Mesenchymal stem cell (in vitro differentiated cells and primary cell): ENCODE measurements at regions not wholly inside any gene's neighbourhood (a gene's known extent, or its start where the extent isn't known, plus 50 kb on each side); places are given as distances from the start of the nearest gene placed in this dataset.

ENCODE experiments used
- DNase-seq: peaks from one replicate; pipeline ENCODE4 v3.0.0-alpha.2; 2013
- H2AFZ ChIP-seq: one replicate; pipeline ENCODE4 v1.6.1; 2013; ENCODE audit warnings: low read depth, mild to moderate bottlenecking, control low read depth, inconsistent platforms, low read length, moderate library complexity
- H2AK5ac ChIP-seq: 2 replicates; pipeline ENCODE4 v1.6.1; 2013; ENCODE audit warnings: low read length, moderate library complexity, mild to moderate bottlenecking, inconsistent platforms; ENCODE audit not compliant: severe bottlenecking
- H2BK120ac ChIP-seq: one replicate; pipeline ENCODE4 v1.6.1; 2013; ENCODE audit warnings: low read depth, mild to moderate bottlenecking, inconsistent platforms, low read length, moderate library complexity
- H2BK12ac ChIP-seq, 2 experiments: one replicate each; pipeline ENCODE4 v1.6.1; 2013; ENCODE audit warnings: inconsistent platforms in 2 of 2, low read length in 2 of 2, mild to moderate bottlenecking in 2 of 2, moderate library complexity in 2 of 2, control low read depth in 1 of 2
- H2BK15ac ChIP-seq: one replicate; pipeline ENCODE4 v1.6.1; 2013; ENCODE audit warnings: mild to moderate bottlenecking, low read depth, inconsistent platforms; ENCODE audit not compliant: poor library complexity, severe bottlenecking
- H2BK5ac ChIP-seq: 2 replicates; pipeline ENCODE4 v1.6.1; 2013; ENCODE audit warnings: low read depth, mild to moderate bottlenecking, low read length, control low read depth, inconsistent platforms; ENCODE audit not compliant: poor library complexity, severe bottlenecking
- H3K14ac ChIP-seq, 2 experiments: one replicate each; pipeline ENCODE4 v1.6.1; 2013; ENCODE audit warnings: inconsistent platforms in 2 of 2, low read length in 2 of 2, control low read depth in 1 of 2, mild to moderate bottlenecking in 1 of 2, moderate library complexity in 1 of 2
- H3K18ac ChIP-seq, 2 experiments: one replicate each; pipeline ENCODE4 v1.6.1; 2013; ENCODE audit warnings: inconsistent platforms in 2 of 2, low read length in 2 of 2, control low read depth in 1 of 2, low read depth in 1 of 2, mild to moderate bottlenecking in 1 of 2
- H3K23ac ChIP-seq, 2 experiments: one replicate each; pipeline ENCODE4 v1.6.1; 2013; ENCODE audit warnings: inconsistent platforms in 2 of 2, low read length in 2 of 2, mild to moderate bottlenecking in 2 of 2, moderate library complexity in 2 of 2, control low read depth in 1 of 2
- H3K27ac ChIP-seq: 2 replicates; pipeline ENCODE4 v1.5.1; 2013; ENCODE audit warnings: mild to moderate bottlenecking, moderate library complexity, low read length, control low read depth, inconsistent platforms; ENCODE audit not compliant: poor library complexity, severe bottlenecking
- H3K27me3 ChIP-seq, 2 experiments: 2 replicates each; pipeline versions ENCODE4 v1.6.1 to v1.7.0; 2013; ENCODE audit warnings: low read length in 2 of 2, mild to moderate bottlenecking in 2 of 2, moderate library complexity in 2 of 2, control low read depth in 1 of 2, inconsistent platforms in 1 of 2; ENCODE audit not compliant: control insufficient read depth in 1 of 2, insufficient read depth in 1 of 2
- H3K36me3 ChIP-seq, 2 experiments: 2 replicates each; pipeline versions ENCODE4 v1.6.1 to v1.7.0; 2013; ENCODE audit warnings: low read length in 2 of 2, control low read depth in 1 of 2, inconsistent platforms in 1 of 2, low read depth in 1 of 2, mild to moderate bottlenecking in 1 of 2; ENCODE audit not compliant: insufficient read depth in 2 of 2, control insufficient read depth in 1 of 2
- H3K4ac ChIP-seq, 2 experiments: one replicate each; pipeline ENCODE4 v1.6.1; 2013; ENCODE audit warnings: inconsistent platforms in 2 of 2, low read length in 2 of 2, mild to moderate bottlenecking in 2 of 2, moderate library complexity in 2 of 2, control low read depth in 1 of 2, low read depth in 1 of 2
- H3K4me1 ChIP-seq: 2 replicates; pipeline ENCODE4 v1.6.1; 2013; ENCODE audit warnings: low read depth, low read length, control low read depth; ENCODE audit not compliant: control insufficient read depth, insufficient read depth
- H3K4me2 ChIP-seq: 2 replicates; pipeline ENCODE4 v1.6.1; 2013; ENCODE audit warnings: low read length, mild to moderate bottlenecking, inconsistent platforms; ENCODE audit not compliant: poor library complexity, severe bottlenecking
- H3K4me3 ChIP-seq, 2 experiments: 2 replicates each; pipeline versions ENCODE4 v1.5.1 to v1.7.0; 2013; ENCODE audit warnings: low read length in 2 of 2, mild to moderate bottlenecking in 2 of 2, control low read depth in 1 of 2, low read depth in 1 of 2; ENCODE audit not compliant: insufficient read depth in 1 of 2
- H3K79me1 ChIP-seq: replicated peaks from 2 replicates; pipeline ENCODE4 v1.6.1; 2013; ENCODE audit warnings: mild to moderate bottlenecking, control low read depth, low read length, inconsistent platforms; ENCODE audit not compliant: poor library complexity, severe bottlenecking
- H3K9ac ChIP-seq: 2 replicates; pipeline ENCODE4 v1.7.0; 2013; ENCODE audit warnings: mild to moderate bottlenecking, low read length, moderate library complexity
- H3K9me3 ChIP-seq: 2 replicates; pipeline ENCODE4 v1.7.0; 2013; ENCODE audit warnings: mild to moderate bottlenecking, low read length; ENCODE audit not compliant: control insufficient read depth
- H4K8ac ChIP-seq: one replicate; pipeline ENCODE4 v1.6.1; 2013; ENCODE audit warnings: inconsistent platforms, mild to moderate bottlenecking, low read length, moderate library complexity
- H4K91ac ChIP-seq: one replicate; pipeline ENCODE4 v1.6.1; 2013; ENCODE audit warnings: mild to moderate bottlenecking, low read length, inconsistent platforms
- WGBS: methylation state at CpG from one replicate; pipeline ENCODE4 v1.1.7; 2013; ENCODE audit warnings: mixed read lengths; 5-methylcytosine and 5-hydroxymethylcytosine counted together

GRCh38 chr2:234172532-234172931 lies 122.0 kb downstream of the SPP2 start:
- H2BK120ac ChIP-seq: no peak overlapping the region
- no peaks in the 10 kb centered on the region for H3K36me3 ChIP-seq
- H3K9me3 ChIP-seq: no peaks in the 10 kb centered on the region
- H3K4me2 ChIP-seq: no peak overlapping the region
- H2BK5ac ChIP-seq: no peak overlapping the region
- 91% methylated on average over 4 of the region's 4 CpGs for WGBS
- H3K4ac ChIP-seq: no peak overlapping the region
- H3K4me3 ChIP-seq: no peak overlapping the region
- no peaks in the 10 kb centered on the region for H3K79me1 ChIP-seq
- no peak overlapping the region for H3K27ac ChIP-seq
- H3K18ac ChIP-seq: no peak overlapping the region
- DNase-seq: no peak
- no peak overlapping the region for H3K14ac ChIP-seq
- H3K23ac ChIP-seq: no peak overlapping the region
- H2AK5ac ChIP-seq: no peak overlapping the region
- no peak overlapping the region for H2AFZ ChIP-seq
- no peaks in the 10 kb centered on the region for H3K27me3 ChIP-seq
- H3K9ac ChIP-seq: no peak overlapping the region
- H4K8ac ChIP-seq: no peak overlapping the region
- no peak overlapping the region for H2BK15ac ChIP-seq
- no peak overlapping the region for H2BK12ac ChIP-seq
- no peak overlapping the region for H4K91ac ChIP-seq
- H3K4me1 ChIP-seq: peaks cover 6% of the 10 kb centered on the region

GRCh38 chr2:234172066-234172465 lies 121.6 kb downstream of the SPP2 start:
- Histone ChIP-seq H3K79me1 (no peaks in the 10 kb centered on the region), H2BK12ac (no peak overlapping the region), H4K8ac (no peak overlapping the region), H3K14ac (no peak overlapping the region), H3K36me3 (no peaks in the 10 kb centered on the region), H3K23ac (no peak overlapping the region), H2BK120ac (no peak overlapping the region), H3K4me2 (no peak overlapping the region), H2BK15ac (no peak overlapping the region), H3K27ac (no peak overlapping the region), H2AFZ (no peak overlapping the region), H3K9ac (no peak overlapping the region), H2AK5ac (peak overlapping the region; percentile 40), H4K91ac (no peak overlapping the region), H3K4me1 (peaks cover 6% of the 10 kb centered on the region), H2BK5ac (no peak overlapping the region), H3K9me3 (no peaks in the 10 kb centered on the region), H3K4me3 (no peak overlapping the region), H3K4ac (no peak overlapping the region), H3K18ac (no peak overlapping the region), H3K27me3 (no peaks in the 10 kb centered on the region)
- no peak for DNase-seq
- 91% methylated on average over 10 of the region's 10 CpGs for WGBS

GRCh38 chr2:234171666-234172065 lies 121.2 kb downstream of the SPP2 start:
- peaks cover 6% of the 10 kb centered on the region for H3K4me1 ChIP-seq
- H4K8ac ChIP-seq: no peak overlapping the region
- H3K23ac ChIP-seq: no peak overlapping the region
- peak overlapping the region; percentile 40 for H2AK5ac ChIP-seq
- H3K9ac ChIP-seq: no peak overlapping the region
- H3K79me1 ChIP-seq: no peaks in the 10 kb centered on the region
- H2AFZ ChIP-seq: no peak overlapping the region
- H3K27me3 ChIP-seq: no peaks in the 10 kb centered on the region
- H4K91ac ChIP-seq: no peak overlapping the region
- no peaks in the 10 kb centered on the region for H3K36me3 ChIP-seq
- H3K4ac ChIP-seq: no peak overlapping the region
- no peak for DNase-seq
- no peak overlapping the region for H3K18ac ChIP-seq
- H2BK12ac ChIP-seq: no peak overlapping the region
- H3K4me2 ChIP-seq: no peak overlapping the region
- H3K9me3 ChIP-seq: no peaks in the 10 kb centered on the region
- no peak overlapping the region for H3K27ac ChIP-seq
- no peak overlapping the region for H2BK15ac ChIP-seq
- no peak overlapping the region for H2BK5ac ChIP-seq
- WGBS: 96% methylated on average over 14 of the region's 14 CpGs
- no peak overlapping the region for H2BK120ac ChIP-seq
- H3K4me3 ChIP-seq: no peak overlapping the region
- H3K14ac ChIP-seq: no peak overlapping the region

GRCh38 chr2:234169674-234170073 lies 119.2 kb downstream of the SPP2 start:
- H3K9me3 ChIP-seq: no peaks in the 10 kb centered on the region
- H2AFZ ChIP-seq: no peak overlapping the region
- peaks cover 12% of the 10 kb centered on the region for H3K4me1 ChIP-seq
- H3K4me2 ChIP-seq: no peak overlapping the region
- H2BK5ac ChIP-seq: peak overlapping the region; percentile 66
- no peak overlapping the region for H3K18ac ChIP-seq
- H4K91ac ChIP-seq: no peak overlapping the region
- H3K14ac ChIP-seq: no peak overlapping the region
- no peak overlapping the region for H2BK15ac ChIP-seq
- H2BK120ac ChIP-seq: no peak overlapping the region
- H2AK5ac ChIP-seq: peak overlapping the region; percentile 98
- no peak overlapping the region for H4K8ac ChIP-seq
- H3K27me3 ChIP-seq: no peaks in the 10 kb centered on the region
- no peak overlapping the region for H3K4me3 ChIP-seq
- no peak overlapping the region for H3K4ac ChIP-seq
- H3K27ac ChIP-seq: peak overlapping the region; percentile 97
- WGBS: 88% methylated on average over 1 of the region's 1 CpG
- H2BK12ac ChIP-seq: no peak overlapping the region
- no peaks in the 10 kb centered on the region for H3K79me1 ChIP-seq
- H3K36me3 ChIP-seq: no peaks in the 10 kb centered on the region
- no peak overlapping the region for H3K9ac ChIP-seq
- DNase-seq: no peak
- peak overlapping the region in 1 of 2 experiments; percentile 42 for H3K23ac ChIP-seq
